EH (cell line): ENCODE measurements at regions not wholly inside any gene's neighbourhood (a gene's known extent, or its start where the extent isn't known, plus 50 kb on each side); places are given as distances from the start of the nearest gene placed in this dataset.

Source experiments
- DNase-seq: peaks from one replicate; pipeline ENCODE4 v3.0.0-alpha.2; 2015; ENCODE audit warnings: low read depth

DNA sequence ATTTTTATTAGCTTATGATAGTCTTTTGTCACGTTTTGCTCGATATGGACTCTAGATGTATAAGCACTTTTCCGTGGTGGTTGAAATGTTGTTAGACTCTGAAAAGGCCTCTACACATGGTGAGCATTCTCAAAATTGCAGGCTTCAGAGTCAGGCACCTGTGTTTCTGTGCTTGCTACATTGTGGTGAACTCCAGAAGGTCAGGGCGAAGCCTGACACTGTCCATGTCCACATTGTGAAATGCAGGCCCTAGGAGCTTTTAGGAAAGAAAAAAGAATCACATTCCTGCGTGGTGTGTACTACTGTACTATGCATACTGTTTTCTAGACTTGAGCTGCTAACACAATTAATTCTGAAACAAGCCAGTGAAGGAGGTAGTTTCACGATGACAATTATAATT is 86.3 kb downstream of the HS3ST1 start:
- no peak for DNase-seq

GRCh38 chr4:11341337-11342043 is 87.2 kb downstream of the HS3ST1 start:
- DNase-seq = no peak

- no peak for DNase-seq
These were observed 89.5 kb downstream of the HS3ST1 start for GRCh38 chr4:11338956-11339782.

- DNase-seq = no peak
These were observed 91.4 kb downstream of the HS3ST1 start for GRCh38 chr4:11337287-11337686.

DNA sequence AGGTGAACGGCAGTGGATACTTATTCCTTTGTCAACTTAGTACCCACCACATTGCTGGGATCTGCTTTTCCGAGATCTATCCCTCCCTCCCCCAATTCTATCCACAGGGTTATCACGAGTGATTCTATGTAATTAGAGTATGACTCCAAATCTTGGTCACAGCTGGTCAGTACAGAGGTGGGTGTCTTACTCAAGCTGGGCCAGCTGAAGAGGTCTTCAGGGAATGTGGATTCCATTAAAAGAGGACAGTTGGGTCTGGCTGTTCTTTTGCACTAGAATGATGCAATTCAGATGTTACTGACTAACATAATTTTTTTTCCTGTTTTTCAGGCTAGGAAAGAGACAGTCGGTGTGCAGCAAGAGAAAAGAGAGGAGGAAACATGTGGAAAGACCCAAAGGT is 92.3 kb downstream of the HS3ST1 start:
- no peak for DNase-seq

DNA sequence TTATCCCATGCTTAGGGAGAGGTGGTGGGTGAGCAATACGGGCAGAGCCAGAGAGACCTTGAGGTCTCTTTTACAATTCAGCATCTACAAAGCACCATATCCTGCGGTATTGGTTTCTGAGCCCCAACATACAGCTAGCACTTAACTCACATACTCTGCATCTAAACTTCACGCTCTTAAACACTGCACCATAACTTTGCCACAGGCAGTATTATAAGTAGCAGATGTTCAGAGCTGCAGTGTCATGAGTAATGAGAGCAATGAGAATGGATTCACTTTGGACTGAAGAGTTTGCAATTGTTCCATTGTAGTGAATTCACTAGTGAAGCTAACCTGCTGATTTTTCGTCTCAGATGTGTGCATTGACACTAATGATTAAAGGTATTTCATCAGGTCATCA is 93.8 kb downstream of the HS3ST1 start:
- no peak for DNase-seq

- DNase-seq = no peak
These were observed 100.3 kb downstream of the HS3ST1 start for GRCh38 chr4:11328401-11328800.

- no peak for DNase-seq
These were observed 102.7 kb downstream of the HS3ST1 start for GRCh38 chr4:11326021-11326420.

- no peak for DNase-seq
These were observed 104.9 kb downstream of the HS3ST1 start for GRCh38 chr4:11323771-11324170.

DNA sequence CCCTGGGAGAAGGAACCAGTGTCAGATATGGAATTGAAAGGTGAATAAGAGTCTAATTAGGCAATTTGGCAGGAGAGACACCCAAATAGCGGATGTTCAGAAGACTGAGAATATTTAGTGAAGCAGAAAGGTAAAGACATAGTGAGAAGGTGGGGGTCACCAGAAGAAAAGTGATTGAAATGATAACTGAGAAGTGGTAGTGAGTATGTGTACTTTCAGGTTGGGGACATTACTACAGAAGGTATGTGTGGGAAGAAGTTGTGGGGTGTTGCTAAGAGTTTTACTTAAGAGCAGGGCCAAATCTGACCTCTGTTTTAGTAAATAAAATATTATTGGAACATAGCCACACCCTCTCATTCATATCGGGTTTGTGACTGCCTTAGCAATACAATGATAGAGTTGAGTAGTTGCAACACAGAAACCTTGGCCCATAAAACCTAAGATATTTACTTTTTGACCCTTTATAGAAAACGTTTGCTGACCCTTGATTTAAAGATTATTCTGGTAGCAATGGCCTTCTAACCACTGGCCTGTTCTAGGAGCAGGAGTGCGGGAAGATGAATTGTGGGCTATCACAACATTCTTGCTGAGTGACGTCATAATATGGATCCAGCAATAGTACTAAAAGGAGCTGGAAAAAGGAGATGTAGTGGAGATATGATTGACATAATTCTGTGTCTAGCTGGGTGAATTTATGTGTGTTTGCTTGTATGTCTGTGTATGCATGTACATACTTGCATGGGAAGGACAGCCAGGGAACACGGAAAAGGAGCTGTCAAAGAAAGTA is 115.3 kb downstream of the HS3ST1 start:
- DNase-seq = no peak

- no peak for DNase-seq
These were observed 116.3 kb downstream of the HS3ST1 start for GRCh38 chr4:11312389-11312788.

- DNase-seq = no peak
These were observed 127.5 kb downstream of the HS3ST1 start for GRCh38 chr4:11301075-11301660.

- DNase-seq = no peak
These were observed 128.9 kb downstream of the HS3ST1 start for GRCh38 chr4:11299836-11300235.

GRCh38 chr4:11299016-11299415 is 129.7 kb downstream of the HS3ST1 start:
- no peak for DNase-seq

DNA sequence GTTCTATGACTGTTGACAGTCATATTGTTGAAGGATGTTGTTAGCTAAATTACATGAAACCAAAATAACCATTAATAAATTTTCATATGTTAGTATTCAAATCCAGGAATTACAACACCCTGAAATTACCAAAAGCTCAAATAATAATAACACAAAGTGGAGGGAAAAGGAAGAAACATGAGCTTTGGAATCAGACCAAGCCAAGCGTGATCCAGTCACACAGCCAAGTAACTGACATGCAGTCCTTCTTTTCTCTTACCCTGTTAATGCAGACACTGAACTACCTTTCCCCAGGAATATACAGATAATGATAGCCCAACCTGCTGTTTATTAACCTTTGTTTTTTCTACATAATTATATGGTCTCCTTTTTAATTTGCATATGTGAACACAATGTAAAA is 130.2 kb downstream of the HS3ST1 start:
- DNase-seq = no peak

GRCh38 chr4:11297627-11298026 is 131.1 kb downstream of the HS3ST1 start:
- no peak for DNase-seq

DNA sequence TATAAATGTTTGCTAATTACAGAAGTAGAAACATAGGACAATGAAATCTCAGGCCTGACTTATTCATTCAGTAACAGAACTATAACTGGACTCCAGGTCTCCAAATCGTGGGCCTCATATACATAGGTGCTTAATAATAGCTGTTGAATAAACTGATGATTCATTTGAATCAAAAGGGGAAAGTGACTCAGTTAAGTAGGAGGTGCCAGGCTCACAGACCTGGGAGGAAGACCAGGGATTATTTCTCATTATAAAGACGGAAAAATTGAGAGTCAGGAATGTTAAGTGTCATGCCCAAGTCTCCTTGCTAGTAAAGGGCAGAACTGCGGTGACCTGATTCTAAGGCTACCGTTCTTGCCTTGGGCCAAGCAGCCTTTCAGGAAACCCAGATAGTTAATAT is 131.5 kb downstream of the HS3ST1 start:
- DNase-seq = no peak

DNA sequence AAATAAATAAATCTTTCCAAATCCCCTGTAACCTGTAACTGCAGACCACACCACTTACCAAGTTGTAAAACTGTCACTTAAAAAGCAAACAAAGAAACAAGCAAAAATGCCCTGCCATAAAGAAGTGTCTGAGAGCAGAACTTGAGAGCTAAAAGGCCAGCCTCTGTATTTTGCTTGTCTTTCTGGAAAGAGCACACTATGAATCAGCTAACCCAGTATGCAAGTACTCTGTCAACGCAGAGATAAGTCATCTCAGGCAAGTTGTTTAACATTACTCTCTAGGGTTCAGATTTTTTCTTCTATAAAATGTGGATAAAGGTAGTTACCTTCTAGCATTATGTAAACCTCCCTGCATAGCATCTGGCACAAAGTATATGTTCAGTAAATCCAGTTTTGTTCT is 134.8 kb downstream of the HS3ST1 start:
- no peak for DNase-seq

DNA sequence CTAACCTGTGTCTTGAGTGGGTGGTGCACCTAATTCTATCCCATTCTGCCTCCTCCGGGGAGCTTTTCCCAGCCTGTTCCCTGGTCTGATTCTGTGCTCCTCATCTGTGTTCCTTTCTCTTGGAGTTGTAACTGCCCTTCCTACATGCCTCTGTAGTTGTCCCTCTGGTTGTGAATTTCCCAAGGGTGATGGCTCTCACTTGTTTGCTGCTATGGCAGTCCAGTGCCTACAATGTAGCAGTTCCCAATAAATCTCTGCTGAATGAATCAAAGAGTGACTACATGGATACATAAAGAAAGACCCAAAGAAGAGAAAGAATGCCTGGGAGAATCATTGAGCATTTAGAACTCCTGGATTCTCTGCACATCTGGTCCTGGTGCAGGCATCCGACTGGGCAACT is 141.6 kb downstream of the HS3ST1 start:
- no peak for DNase-seq

GRCh38 chr4:11286533-11286932 is 142.2 kb downstream of the HS3ST1 start:
- no peak for DNase-seq

DNA sequence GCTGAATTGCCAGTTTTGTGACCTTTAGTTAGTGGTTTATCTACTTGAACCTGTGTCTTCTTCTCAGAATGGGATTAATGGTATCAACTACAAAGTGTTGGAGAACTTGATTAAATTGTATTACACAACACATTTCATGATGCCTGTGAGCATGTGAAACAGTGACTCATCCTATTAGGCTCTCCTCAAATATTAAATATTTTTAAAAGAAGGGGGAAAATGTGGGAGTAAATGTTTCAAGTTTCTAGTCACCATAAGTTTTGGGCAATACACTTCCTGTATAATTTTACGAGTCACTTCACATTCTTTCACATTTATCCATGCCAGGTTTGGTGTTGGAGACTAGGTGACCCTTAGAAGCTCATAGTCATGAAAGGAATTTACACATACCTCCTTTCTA is 147.0 kb downstream of the HS3ST1 start:
- no peak for DNase-seq

DNA sequence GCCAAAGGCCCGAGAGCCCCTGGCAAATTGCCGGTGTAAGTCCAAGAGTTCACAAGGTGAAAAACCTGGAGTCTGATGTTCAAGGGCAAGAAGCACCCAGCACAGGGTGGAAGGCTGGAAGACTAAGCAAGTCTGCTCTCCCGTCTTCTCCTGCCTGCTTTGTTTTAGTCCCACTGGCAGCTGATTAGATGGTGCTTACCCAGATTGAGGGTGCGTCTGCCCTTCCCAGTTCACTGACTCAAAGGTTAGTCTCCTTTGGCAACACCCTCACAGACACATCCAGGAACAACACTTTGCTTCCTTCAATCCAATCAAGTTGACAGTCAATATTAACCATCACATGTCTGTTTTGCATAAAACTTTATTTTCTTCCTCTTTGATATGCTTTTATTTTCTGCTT is 157.4 kb downstream of the HS3ST1 start:
- no peak for DNase-seq
